IPS-15b (cell line): ENCODE measurements at regions not wholly inside any gene's neighbourhood (a gene's known extent, or its start where the extent isn't known, plus 50 kb on each side); places are given as distances from the start of the nearest gene placed in this dataset.
"Not testable (repeated sequence)": the region's sequence is repeated elsewhere in the genome, so short reads cannot be mapped to it uniquely, and the experiment has no call there.

ENCODE experiments used
- H3K27me3 ChIP-seq: one replicate; pipeline ENCODE4 v1.6.1; 2013; ENCODE audit warnings: low read length; ENCODE audit not compliant: control insufficient read depth, insufficient read depth
- H3K36me3 ChIP-seq: one replicate; pipeline ENCODE4 v1.6.1; 2013; ENCODE audit warnings: low read length; ENCODE audit not compliant: control insufficient read depth, insufficient read depth
- H3K4me1 ChIP-seq: one replicate; pipeline ENCODE4 v1.6.1; 2013; ENCODE audit warnings: mild to moderate bottlenecking, low read length; ENCODE audit not compliant: control insufficient read depth, insufficient read depth
- H3K4me3 ChIP-seq: one replicate; pipeline ENCODE4 v1.5.1; 2013; ENCODE audit warnings: low read depth, low read length
- H3K9ac ChIP-seq: one replicate; pipeline ENCODE4 v1.6.1; 2013; ENCODE audit warnings: low read depth, mild to moderate bottlenecking, low read length
- H3K9me3 ChIP-seq: one replicate; pipeline ENCODE4 v1.6.1; 2013; ENCODE audit warnings: mild to moderate bottlenecking, low read length; ENCODE audit not compliant: control insufficient read depth, insufficient read depth

DNA sequence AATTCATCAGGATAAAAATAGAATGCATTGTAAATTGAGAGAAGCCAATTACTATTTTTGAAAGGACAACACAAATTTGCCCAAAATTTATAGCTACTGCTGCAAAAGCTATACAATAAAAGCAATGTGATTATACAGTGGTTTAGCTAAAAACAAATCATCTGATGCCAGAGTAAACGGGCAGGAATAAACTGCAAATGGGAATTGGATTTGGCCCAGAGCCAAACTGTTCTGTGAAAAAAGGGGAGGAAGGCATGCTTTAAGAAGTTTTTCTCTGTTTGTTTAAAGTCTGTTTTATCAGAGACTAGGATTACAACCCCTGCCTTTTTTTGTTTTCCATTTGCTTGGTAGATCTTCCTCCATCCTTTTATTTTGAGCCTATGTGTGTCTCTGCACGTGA is 317.5 kb downstream of the LMO7 start:
- H3K4me1 ChIP-seq, H3K36me3 ChIP-seq, H3K9ac ChIP-seq, H3K27me3 ChIP-seq, H3K9me3 ChIP-seq, H3K4me3 ChIP-seq: not testable (repeated sequence)

GRCh38 chr13:75947448-75947847 is 311.3 kb downstream of the LMO7 start:
- no peak overlapping the region for H3K4me3 ChIP-seq
- H3K9me3 ChIP-seq, result no peaks in the 10 kb centered on the region
- H3K27me3 ChIP-seq, result no peaks in the 10 kb centered on the region
- H3K36me3 ChIP-seq, result no peaks in the 10 kb centered on the region
- H3K9ac ChIP-seq, result no peak overlapping the region
- H3K4me1 ChIP-seq, result no peaks in the 10 kb centered on the region

DNA sequence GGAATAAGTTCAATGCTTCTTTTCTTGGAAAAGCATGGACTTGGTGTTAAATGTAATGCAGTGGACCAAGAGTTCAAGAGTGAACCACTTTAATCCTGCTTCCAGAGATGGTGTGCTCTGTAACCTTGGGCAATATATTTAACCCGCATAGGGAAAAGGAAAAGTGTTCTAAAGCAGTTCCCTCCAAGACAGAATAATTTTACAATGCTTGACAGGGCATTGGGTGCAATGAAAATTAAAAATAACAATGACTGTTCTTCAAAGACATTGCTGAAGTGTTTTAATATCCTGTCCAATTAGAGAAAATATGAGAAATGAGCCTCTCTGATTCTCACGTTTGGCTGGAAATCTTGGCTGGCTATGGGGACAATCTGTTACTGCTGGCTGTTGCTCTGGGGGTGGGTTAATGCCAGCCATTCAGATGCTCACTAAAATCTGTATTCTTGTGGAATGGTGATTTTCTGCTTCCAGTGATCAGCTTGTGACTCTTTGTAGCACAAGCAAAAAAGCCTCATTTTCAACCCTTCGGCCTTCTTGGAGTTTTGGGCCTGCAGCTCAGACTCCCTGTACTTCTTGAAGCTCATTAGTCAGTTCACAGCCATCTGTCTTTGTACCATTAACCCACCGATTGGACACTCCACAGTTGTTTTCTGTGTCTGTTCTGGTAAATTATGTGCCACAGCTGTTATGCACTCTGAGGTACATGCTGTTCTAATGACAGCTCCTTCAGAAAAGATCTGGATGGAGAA is 310.6 kb downstream of the LMO7 start:
- no peaks in the 10 kb centered on the region for H3K36me3 ChIP-seq
- no peaks in the 10 kb centered on the region for H3K9me3 ChIP-seq
- no peaks in the 10 kb centered on the region for H3K4me1 ChIP-seq
- no peaks in the 10 kb centered on the region for H3K27me3 ChIP-seq
- no peak overlapping the region for H3K4me3 ChIP-seq
- no peak overlapping the region for H3K9ac ChIP-seq

DNA sequence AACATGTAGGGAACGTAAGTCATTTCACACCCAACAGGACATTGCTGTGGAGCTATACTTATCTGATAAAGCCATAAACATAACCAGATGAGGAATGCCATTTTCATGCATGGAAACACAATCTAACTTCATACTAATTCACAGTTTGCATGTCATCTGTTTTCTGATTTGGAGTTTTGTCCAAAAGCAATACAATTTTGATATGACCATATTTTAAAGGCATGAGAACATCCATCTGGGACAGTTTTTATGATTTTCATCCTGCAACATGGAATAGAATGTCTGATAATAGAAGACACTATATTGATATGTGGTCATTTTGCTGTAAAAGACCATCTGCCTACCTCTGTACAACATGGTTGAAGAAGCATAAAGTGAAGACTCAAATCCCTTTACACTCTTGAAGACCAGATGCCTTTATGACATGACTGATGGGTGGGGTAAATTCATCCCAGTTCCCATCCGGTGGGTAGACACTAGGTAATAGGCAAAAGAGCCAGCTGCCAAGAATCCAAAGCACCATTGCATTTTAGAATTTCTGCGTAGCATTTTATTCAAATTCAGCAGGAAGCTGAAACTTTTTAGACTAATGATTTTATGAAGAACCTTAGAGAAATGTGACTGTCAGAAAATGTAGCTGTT is 309.8 kb downstream of the LMO7 start:
- Histone ChIP-seq H3K36me3 (no peaks in the 10 kb centered on the region), H3K4me3 (no peak overlapping the region), H3K4me1 (no peaks in the 10 kb centered on the region), H3K9ac (no peak overlapping the region), H3K9me3 (no peaks in the 10 kb centered on the region), H3K27me3 (no peaks in the 10 kb centered on the region)

GRCh38 chr13:75938811-75939560 is 302.9 kb downstream of the LMO7 start:
- Histone ChIP-seq H3K4me1 (no peaks in the 10 kb centered on the region), H3K9ac (no peak overlapping the region), H3K4me3 (no peak overlapping the region), H3K27me3 (no peaks in the 10 kb centered on the region), H3K9me3 (no peaks in the 10 kb centered on the region), H3K36me3 (no peaks in the 10 kb centered on the region)

DNA sequence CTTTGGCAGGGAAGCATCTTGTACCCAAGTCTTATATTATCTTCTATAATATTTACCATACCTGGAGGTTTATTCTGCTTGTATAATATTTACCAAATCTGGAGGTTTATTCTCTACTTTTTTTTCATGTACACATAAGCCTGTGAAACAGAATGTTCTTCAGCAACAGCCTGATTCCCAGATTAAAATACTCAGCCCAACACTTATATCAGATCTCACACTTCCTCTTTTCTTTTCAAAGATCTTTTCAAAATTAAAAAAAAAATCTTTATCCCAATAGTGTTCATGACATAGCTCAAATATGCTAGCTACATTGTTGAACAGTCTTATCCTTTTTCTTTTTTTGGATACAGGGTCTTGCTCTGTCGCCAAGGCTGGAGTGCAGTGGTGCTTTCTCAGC is 300.7 kb downstream of the LMO7 start:
- Histone ChIP-seq H3K36me3 (no peaks in the 10 kb centered on the region), H3K4me3 (no peak overlapping the region), H3K4me1 (no peaks in the 10 kb centered on the region), H3K9ac (no peak overlapping the region), H3K27me3 (no peaks in the 10 kb centered on the region), H3K9me3 (no peaks in the 10 kb centered on the region)

- H3K4me3 ChIP-seq, result no peak overlapping the region
- H3K36me3 ChIP-seq, result no peaks in the 10 kb centered on the region
- no peak overlapping the region for H3K9ac ChIP-seq
- no peaks in the 10 kb centered on the region for H3K27me3 ChIP-seq
- H3K9me3 ChIP-seq, result no peaks in the 10 kb centered on the region
- no peaks in the 10 kb centered on the region for H3K4me1 ChIP-seq
Observed at GRCh38 chr13:75935805-75936204, 299.7 kb downstream of the LMO7 start.

GRCh38 chr13:75934889-75935288 is 298.8 kb downstream of the LMO7 start:
- Histone ChIP-seq H3K9me3 (no peaks in the 10 kb centered on the region), H3K4me1 (no peaks in the 10 kb centered on the region), H3K27me3 (no peaks in the 10 kb centered on the region), H3K4me3 (no peak overlapping the region), H3K9ac (no peak overlapping the region), H3K36me3 (no peaks in the 10 kb centered on the region)

- no peaks in the 10 kb centered on the region for H3K4me1 ChIP-seq
- no peaks in the 10 kb centered on the region for H3K36me3 ChIP-seq
- H3K27me3 ChIP-seq, result no peaks in the 10 kb centered on the region
- no peak overlapping the region for H3K9ac ChIP-seq
- no peaks in the 10 kb centered on the region for H3K9me3 ChIP-seq
- H3K4me3 ChIP-seq, result no peak overlapping the region
Observed at GRCh38 chr13:75932636-75933035, 296.5 kb downstream of the LMO7 start.

- no peaks in the 10 kb centered on the region for H3K9me3 ChIP-seq
- H3K4me1 ChIP-seq, result no peaks in the 10 kb centered on the region
- H3K9ac ChIP-seq, result no peak overlapping the region
- no peak overlapping the region for H3K4me3 ChIP-seq
- H3K27me3 ChIP-seq, result no peaks in the 10 kb centered on the region
- H3K36me3 ChIP-seq, result no peaks in the 10 kb centered on the region
Observed at GRCh38 chr13:75931116-75931515, 295.0 kb downstream of the LMO7 start.

- Histone ChIP-seq H3K36me3 (no peaks in the 10 kb centered on the region), H3K4me3 (no peak overlapping the region), H3K27me3 (no peaks in the 10 kb centered on the region), H3K4me1 (no peaks in the 10 kb centered on the region), H3K9ac (no peak overlapping the region), H3K9me3 (no peaks in the 10 kb centered on the region)
Observed at GRCh38 chr13:75929076-75929475, 292.9 kb downstream of the LMO7 start.

DNA sequence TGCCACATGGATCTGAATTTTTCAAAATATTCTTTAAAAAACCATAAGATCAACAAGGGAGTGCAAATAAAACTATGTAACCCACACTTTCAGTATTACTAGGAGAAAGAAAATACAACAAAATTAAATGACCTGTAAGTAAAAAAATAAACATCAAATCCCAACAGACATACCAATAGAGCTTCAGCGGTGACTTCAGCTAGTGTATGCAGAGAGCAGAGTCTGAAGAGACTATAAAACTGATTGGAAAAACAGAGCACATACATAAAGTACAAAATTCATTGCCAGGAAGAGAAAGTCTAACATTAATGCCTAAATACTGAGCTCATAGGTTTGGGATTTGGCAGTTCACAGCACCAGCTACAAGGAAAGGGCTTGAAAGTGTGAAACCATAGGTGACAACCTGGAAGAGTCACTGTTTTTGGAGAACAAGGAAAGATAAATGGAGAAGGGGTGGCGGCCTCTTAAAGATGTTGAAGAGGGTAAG is 291.1 kb downstream of the LMO7 start:
- Histone ChIP-seq H3K9ac (no peak overlapping the region), H3K36me3 (no peaks in the 10 kb centered on the region), H3K27me3 (no peaks in the 10 kb centered on the region), H3K4me1 (no peaks in the 10 kb centered on the region), H3K9me3 (no peaks in the 10 kb centered on the region), H3K4me3 (no peak overlapping the region)
